GM12878 (cell line): ENCODE measurements at regions not wholly inside any gene's neighbourhood (a gene's known extent, or its start where the extent isn't known, plus 50 kb on each side); places are given as distances from the start of the nearest gene placed in this dataset.

Experiments
- ATAC-seq: fragments of 200-7000 bp; cut with Tn5 transposase; 3 replicates; pipeline ENCODE4 v1.9.1; 2020; ENCODE audit warnings: mild to moderate bottlenecking, moderate library complexity
- BruUV-seq: library from RNA; stranded (reverse); fragments of 400-500 nt; replicated peaks from 2 replicates; lab custom pipeline; 2021; lab: Mats Ljungman, UMichigan
- CTCF ChIA-PET: fragments of 300-600 bp; sonication (Branson Sonifier 250); formaldehyde crosslinking; extraction: SDS; loops from one replicate; lab custom pipeline; 2021; ENCODE audit warnings: inconsistent platforms; lab: Yijun Ruan, JAX
- POLR2A ChIA-PET: fragments of 350-600 bp; formaldehyde crosslinking; extraction: SDS; loops from one replicate; lab custom pipeline; 2021; ENCODE audit warnings: inconsistent platforms; lab: Charles Lee
- RAD21 ChIA-PET: fragments of 300-600 bp; sonication (Branson Sonifier 250); formaldehyde crosslinking; loops from one replicate; lab custom pipeline; 2023; ENCODE audit warnings: antibody characterized with exemption; ENCODE audit not compliant: unreplicated experiment; lab: Charles Lee
- SMC1A ChIA-PET: fragments of 300-600 bp; sonication (Branson Sonifier 250); formaldehyde crosslinking; loops from one replicate; lab custom pipeline; 2023; ENCODE audit not compliant: unreplicated experiment, uncharacterized antibody; lab: Charles Lee
- DNase-seq: peaks from one replicate; pipeline ENCODE4 v3.0.0-alpha.2; 2011; ENCODE audit warnings: low read depth, low spot score
- FAIRE-seq: peaks from 3 replicates; lab custom pipeline; 2011; peaks lifted over from hg19 to GRCh38; lab: Jason Lieb, UNC
- H2AFZ ChIP-seq: 2 replicates; pipeline ENCODE4 v1.6.0; 2011; ENCODE audit warnings: low read depth, low read length, control low read depth; ENCODE audit not compliant: control insufficient read depth
- H3K27ac ChIP-seq: 2 replicates; pipeline ENCODE4 v1.5.1; 2011; ENCODE audit warnings: control low read depth; ENCODE audit not compliant: control insufficient read depth, insufficient read depth
- H3K27me3 ChIP-seq, 2 experiments: replicated peaks in 1 of 2; 2 replicates each; pipeline versions ENCODE4 v1.6.0 to v1.6.1; 2011; ENCODE audit warnings: low read length in 1 of 2; ENCODE audit not compliant: control insufficient read depth in 2 of 2, insufficient read depth in 2 of 2
- H3K36me3 ChIP-seq, 2 experiments: 2 replicates each; pipeline ENCODE4 v1.5.1; 2011; ENCODE audit warnings: low read length in 1 of 2; ENCODE audit not compliant: control insufficient read depth in 2 of 2, insufficient read depth in 2 of 2
- H3K4me1 ChIP-seq: 2 replicates; pipeline ENCODE4 v1.6.1; 2011; ENCODE audit warnings: mild to moderate bottlenecking, low read length, moderate library complexity, mixed read lengths; ENCODE audit not compliant: control insufficient read depth, insufficient read depth
- H3K4me2 ChIP-seq: 2 replicates; pipeline ENCODE4 v1.6.0; 2011; ENCODE audit warnings: control low read depth; ENCODE audit not compliant: control insufficient read depth, insufficient read depth
- H3K4me3 ChIP-seq: fragments of 200-600 bp; sonication (generic); 2 replicates; pipeline ENCODE4 v1.5.1; 2016
- H3K79me2 ChIP-seq: 2 replicates; pipeline ENCODE4 v1.6.0; 2011; ENCODE audit warnings: low read length; ENCODE audit not compliant: control insufficient read depth, insufficient read depth
- H3K9ac ChIP-seq: 2 replicates; pipeline ENCODE4 v1.8.0; 2011; ENCODE audit warnings: low read length, control low read depth, mixed read lengths; ENCODE audit not compliant: control insufficient read depth, insufficient read depth
- H3K9me3 ChIP-seq: replicated peaks from 3 replicates; pipeline ENCODE4 v1.5.1; 2011; ENCODE audit warnings: mild to moderate bottlenecking, low read length; ENCODE audit not compliant: control insufficient read depth, insufficient read depth
- H4K20me1 ChIP-seq: 2 replicates; pipeline ENCODE4 v1.6.0; 2011; ENCODE audit not compliant: control insufficient read depth, insufficient read depth
- ATF2 ChIP-seq: IDR thresholded peaks from 2 replicates; pipeline ENCODE4 v1.6.1; 2012; ENCODE audit warnings: low read length, inconsistent platforms
- CREM ChIP-seq: IDR thresholded peaks from 2 replicates; pipeline ENCODE4 v1.6.1; 2014; ENCODE audit warnings: antibody characterized with exemption, low read depth
- E4F1 ChIP-seq: fragments of 450-650 bp; IDR thresholded peaks from 2 replicates; pipeline ENCODE4 v1.6.1; 2018; ENCODE audit warnings: borderline replicate concordance, mild to moderate bottlenecking; ENCODE audit not compliant: partially characterized antibody
- HCFC1 ChIP-seq: fragments of 150-350 bp; IDR thresholded peaks from 2 replicates; pipeline ENCODE4 v1.6.1; 2014; ENCODE audit warnings: low read length
- KDM1A ChIP-seq: fragments of 200-600 bp; sonication (generic); IDR thresholded peaks from 2 replicates; pipeline ENCODE4 v1.6.1; 2016; ENCODE audit warnings: borderline replicate concordance
- NBN ChIP-seq: fragments of 450-650 bp; IDR thresholded peaks from 2 replicates; pipeline ENCODE4 v1.6.1; 2016
- STAT1 ChIP-seq: fragments of 450-650 bp; conservative IDR thresholded peaks from 2 replicates; pipeline ENCODE4 v1.6.1; 2014; ENCODE audit warnings: antibody characterized with exemption, mild to moderate bottlenecking
- SUPT20H ChIP-seq: IDR thresholded peaks from 2 replicates; pipeline ENCODE4 v1.6.1; 2011; ENCODE audit warnings: low read depth, mild to moderate bottlenecking, low read length, moderate library complexity, borderline replicate concordance; ENCODE audit not compliant: control insufficient read depth
- USF2 ChIP-seq: IDR thresholded peaks from 2 replicates; pipeline ENCODE4 v1.6.1; 2011; ENCODE audit warnings: low read depth, low read length, improper control_type of control experiment, borderline replicate concordance
- ZNF622 ChIP-seq: fragments of 450-650 bp; IDR thresholded peaks from 2 replicates; pipeline ENCODE4 v1.6.1; 2017; ENCODE audit warnings: mild to moderate bottlenecking, inconsistent platforms
- WGBS: methylation state at CpG from one replicate; pipeline ENCODE4 v1.1.6; 2016; ENCODE audit warnings: low lambda C conversion rate; ENCODE audit not compliant: insufficient replicate concordance, insufficient coverage; ENCODE audit errors: missing lambda C conversion rate; 5-methylcytosine and 5-hydroxymethylcytosine counted together
- in situ Hi-C: fragments of 300-500 bp; cut with MboI; formaldehyde crosslinking; loops from 9 replicates; pipeline ENCODE4 v1.14.3; 2018; ENCODE audit warnings: mixed read lengths
- intact Hi-C: fragments of 100-400 bp; cut with micrococcal nuclease; formaldehyde crosslinking; loops from one replicate; pipeline ENCODE4 v1.14.2; 2022; ENCODE audit not compliant: unreplicated experiment

GRCh38 chr1:36707221-36707620 lies 224.5 kb upstream of the CSF3R start (continued):
- TF ChIP-seq SUPT20H (no peak), ATF2 (no peak), KDM1A (no peak), E4F1 (no peak), CREM (no peak), USF2 (no peak), NBN (no peak)

GRCh38 chr1:36706416-36706815 lies 223.7 kb upstream of the CSF3R start:
- H4K20me1 ChIP-seq: no peaks in the 10 kb centered on the region
- no peaks in the 10 kb centered on the region for H3K79me2 ChIP-seq
- H3K27ac ChIP-seq: no peak overlapping the region
- ChIA-PET RAD21 (no interaction called here), SMC1A (no interaction called here), CTCF (interaction anchor here (1.3 kb wide), 1 partner anchor 728 kb away, joined by 6 read pairs; no protein-coding TSS in a partner anchor), POLR2A (interaction anchor here (0.6 kb wide), 1 partner anchor 738 kb away, joined by 4 read pairs; no protein-coding TSS in a partner anchor)
- TF ChIP-seq STAT1 (no peak), ZNF622 (no peak), HCFC1 (no peak)
- ATAC-seq (no peak), DNase-seq (no peak), FAIRE-seq (no peak)
- H3K27me3 ChIP-seq: peaks cover 1 to 4% of the 10 kb centered on the region in 2 experiments; a peak in 2 of 4 replicates
- in situ Hi-C loops (loop anchor here (5.0 kb wide), 1 partner anchor 616 kb away; no protein-coding TSS in a partner anchor), intact Hi-C loops (no loop called here)
- H2AFZ ChIP-seq: no peak overlapping the region
- no peaks in the 10 kb centered on the region for H3K36me3 ChIP-seq
- H3K9me3 ChIP-seq: no peaks in the 10 kb centered on the region
- H3K4me2 ChIP-seq: no peak overlapping the region
- no TSS peak for BruUV-seq
- no peak overlapping the region for H3K4me3 ChIP-seq
- WGBS: under 1% methylated on average over 10 of the region's 10 CpGs
- H3K9ac ChIP-seq: no peak overlapping the region
- no peaks in the 10 kb centered on the region for H3K4me1 ChIP-seq
